ENCODE measurements at regions not wholly inside any gene's neighbourhood (a gene's known extent, or its start where the extent isn't known, plus 50 kb on each side); places are given as distances from the start of the nearest gene placed in this dataset.

- no peaks in the 10 kb centered on the region for H3F3A ChIP-seq (ENCODE audit: low read depth)
- H3K4me1 ChIP-seq, result no peaks in the 10 kb centered on the region
- H4K20me1 ChIP-seq (ENCODE audit: low read depth), result no peaks in the 10 kb centered on the region
- Mint-ChIP-seq H3K4me3 (no peak overlapping the region), H3K4me1 (peaks cover 6% of the 10 kb centered on the region), H3K27me3 (ENCODE audit: insufficient read depth, low read depth) (no peaks in the 10 kb centered on the region), H3K27ac (no peak overlapping the region), H3K9me3 (no peaks in the 10 kb centered on the region), H3K36me3 (no peaks in the 10 kb centered on the region)
- no peaks in the 10 kb centered on the region for H3K79me2 ChIP-seq (ENCODE audit: low read depth)
- no peaks in the 10 kb centered on the region for H3K9me3 ChIP-seq (ENCODE audit: low read depth)
- no peak overlapping the region for H3K9ac ChIP-seq
- no peak overlapping the region for H3K4me2 ChIP-seq
- no peaks in the 10 kb centered on the region for H3K36me3 ChIP-seq
- no peak overlapping the region for H2AFZ ChIP-seq (replicated peaks)
- no peak for DNase-seq (ENCODE audit: low spot score)
- H3K27ac ChIP-seq, result no peak overlapping the region
- TF ChIP-seq EZH2phosphoT487 (IDR thresholded peaks at IDR 0.05) (no peak), EZH2 (IDR thresholded peaks at IDR 0.05) (no peak)
- TF ChIP-seq, protein P1, sequence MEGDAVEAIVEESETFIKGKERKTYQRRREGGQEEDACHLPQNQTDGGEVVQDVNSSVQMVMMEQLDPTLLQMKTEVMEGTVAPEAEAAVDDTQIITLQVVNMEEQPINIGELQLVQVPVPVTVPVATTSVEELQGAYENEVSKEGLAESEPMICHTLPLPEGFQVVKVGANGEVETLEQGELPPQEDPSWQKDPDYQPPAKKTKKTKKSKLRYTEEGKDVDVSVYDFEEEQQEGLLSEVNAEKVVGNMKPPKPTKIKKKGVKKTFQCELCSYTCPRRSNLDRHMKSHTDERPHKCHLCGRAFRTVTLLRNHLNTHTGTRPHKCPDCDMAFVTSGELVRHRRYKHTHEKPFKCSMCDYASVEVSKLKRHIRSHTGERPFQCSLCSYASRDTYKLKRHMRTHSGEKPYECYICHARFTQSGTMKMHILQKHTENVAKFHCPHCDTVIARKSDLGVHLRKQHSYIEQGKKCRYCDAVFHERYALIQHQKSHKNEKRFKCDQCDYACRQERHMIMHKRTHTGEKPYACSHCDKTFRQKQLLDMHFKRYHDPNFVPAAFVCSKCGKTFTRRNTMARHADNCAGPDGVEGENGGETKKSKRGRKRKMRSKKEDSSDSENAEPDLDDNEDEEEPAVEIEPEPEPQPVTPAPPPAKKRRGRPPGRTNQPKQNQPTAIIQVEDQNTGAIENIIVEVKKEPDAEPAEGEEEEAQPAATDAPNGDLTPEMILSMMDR (IDR thresholded peaks at IDR 0.05), result no peak
- no peaks in the 10 kb centered on the region for H3K27me3 ChIP-seq
- no peak overlapping the region for H3K4me3 ChIP-seq
Measured at GRCh38 chr10:120372917-120373316, 84.1 kb upstream of the PLPP4 start.

DNA sequence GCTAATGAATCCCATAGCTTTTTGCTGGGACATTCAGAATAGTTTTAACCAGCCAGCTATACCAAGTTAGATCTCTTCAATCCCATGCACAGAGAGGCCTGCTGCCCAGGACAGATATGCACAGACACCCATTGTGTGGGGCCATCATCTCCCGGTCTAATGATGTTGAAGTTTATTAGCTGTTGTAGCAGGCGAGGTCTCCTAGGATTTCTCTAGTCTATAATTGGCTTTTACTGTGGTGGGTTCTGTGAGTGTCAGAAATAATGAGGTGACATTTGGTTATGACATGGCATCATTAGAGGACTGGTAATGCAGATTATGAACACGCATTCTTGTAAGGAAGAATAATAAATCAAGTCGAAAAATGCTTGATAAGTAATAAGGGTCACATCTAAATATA is 81.4 kb upstream of the PLPP4 start:
- Mint-ChIP-seq H3K27me3 (ENCODE audit: insufficient read depth, low read depth) (peaks cover 4% of the 10 kb centered on the region), H3K9me3 (peaks cover 4% of the 10 kb centered on the region), H3K36me3 (no peaks in the 10 kb centered on the region), H3K4me3 (no peak overlapping the region), H3K27ac (no peak overlapping the region), H3K4me1 (no peaks in the 10 kb centered on the region)
- H3K27ac ChIP-seq, result no peak overlapping the region
- H3K4me3 ChIP-seq, result no peak overlapping the region
- DNase-seq (ENCODE audit: low spot score), result no peak
- no peaks in the 10 kb centered on the region for H3K9me3 ChIP-seq (ENCODE audit: low read depth)
- no peak for TF ChIP-seq EZH2phosphoT487 (IDR thresholded peaks at IDR 0.05)
- TF ChIP-seq, protein P1 (IDR thresholded peaks at IDR 0.05), result no peak
- no peak for TF ChIP-seq EZH2 (IDR thresholded peaks at IDR 0.05)
- no peak overlapping the region for H3K4me2 ChIP-seq
- no peaks in the 10 kb centered on the region for H3K36me3 ChIP-seq
- H3K9ac ChIP-seq, result no peak overlapping the region
- no peaks in the 10 kb centered on the region for H4K20me1 ChIP-seq (ENCODE audit: low read depth)
- H3K4me1 ChIP-seq, result no peaks in the 10 kb centered on the region
- no peaks in the 10 kb centered on the region for H3K79me2 ChIP-seq (ENCODE audit: low read depth)
- H3K27me3 ChIP-seq, result no peaks in the 10 kb centered on the region
- no peak overlapping the region for H2AFZ ChIP-seq (replicated peaks)
- no peaks in the 10 kb centered on the region for H3F3A ChIP-seq (ENCODE audit: low read depth)

- H3K9ac ChIP-seq, result no peak overlapping the region
- Mint-ChIP-seq H3K27me3 (ENCODE audit: insufficient read depth, low read depth) (peaks cover 4% of the 10 kb centered on the region), H3K27ac (no peak overlapping the region), H3K36me3 (no peaks in the 10 kb centered on the region), H3K9me3 (peaks cover 4% of the 10 kb centered on the region), H3K4me1 (no peaks in the 10 kb centered on the region), H3K4me3 (no peak overlapping the region)
- no peak overlapping the region for H2AFZ ChIP-seq (replicated peaks)
- DNase-seq (ENCODE audit: low spot score), result no peak
- H3K36me3 ChIP-seq, result no peaks in the 10 kb centered on the region
- TF ChIP-seq, protein P1 (IDR thresholded peaks at IDR 0.05), result no peak
- no peak for TF ChIP-seq EZH2phosphoT487 (IDR thresholded peaks at IDR 0.05)
- no peak for TF ChIP-seq EZH2 (IDR thresholded peaks at IDR 0.05)
- H4K20me1 ChIP-seq (ENCODE audit: low read depth), result no peaks in the 10 kb centered on the region
- no peak overlapping the region for H3K27ac ChIP-seq
- no peaks in the 10 kb centered on the region for H3K79me2 ChIP-seq (ENCODE audit: low read depth)
- no peaks in the 10 kb centered on the region for H3K9me3 ChIP-seq (ENCODE audit: low read depth)
- H3F3A ChIP-seq (ENCODE audit: low read depth), result no peaks in the 10 kb centered on the region
- no peak overlapping the region for H3K4me2 ChIP-seq
- H3K4me1 ChIP-seq, result no peaks in the 10 kb centered on the region
- H3K27me3 ChIP-seq, result no peaks in the 10 kb centered on the region
- no peak overlapping the region for H3K4me3 ChIP-seq
Measured at GRCh38 chr10:120381931-120382330, 75.1 kb upstream of the PLPP4 start.

Measured in neural progenitor cell (in vitro differentiated cells).